Hippocampal formation (tissue), 2 donors: ENCODE measurements at regions not wholly inside any gene's neighbourhood (a gene's known extent, or its start where the extent isn't known, plus 50 kb on each side); places are given as distances from the start of the nearest gene placed in this dataset.

Experiments
- DNase-seq, 2 donors: peaks; one replicate each; lab custom pipeline; 2025; lab: John Stamatoyannopoulos, UW

GRCh38 chr16:62978451-62978850 lies 942.2 kb upstream of the CDH8 start:
- no peak for DNase-seq

- DNase-seq = no peak
These were observed 941.6 kb upstream of the CDH8 start for GRCh38 chr16:62977876-62978275.

GRCh38 chr16:62974424-62974823 lies 938.2 kb upstream of the CDH8 start:
- DNase-seq = no peak

- no peak for DNase-seq
These were observed 934.6 kb upstream of the CDH8 start for GRCh38 chr16:62970851-62971250.

GRCh38 chr16:62969711-62970318 lies 933.6 kb upstream of the CDH8 start:
- DNase-seq = no peak

GRCh38 chr16:62967611-62968010 lies 931.4 kb upstream of the CDH8 start:
- DNase-seq = no peak

GRCh38 chr16:62967163-62967562 lies 930.9 kb upstream of the CDH8 start:
- no peak for DNase-seq

GRCh38 chr16:62966626-62967025 lies 930.4 kb upstream of the CDH8 start:
- DNase-seq = no peak

- DNase-seq = no peak
These were observed 929.6 kb upstream of the CDH8 start for GRCh38 chr16:62965831-62966230.

- DNase-seq = no peak
These were observed 927.6 kb upstream of the CDH8 start for GRCh38 chr16:62963846-62964245.

- no peak for DNase-seq
These were observed 918.8 kb upstream of the CDH8 start for GRCh38 chr16:62955033-62955349.

GRCh38 chr16:62954144-62955032 lies 918.1 kb upstream of the CDH8 start:
- DNase-seq = no peak

- DNase-seq = no peak
These were observed 914.1 kb upstream of the CDH8 start for GRCh38 chr16:62950351-62950750.

GRCh38 chr16:62940569-62940968 lies 904.3 kb upstream of the CDH8 start:
- no peak for DNase-seq

- no peak for DNase-seq
These were observed 903.4 kb upstream of the CDH8 start for GRCh38 chr16:62939687-62940086.

- no peak for DNase-seq
These were observed 897.7 kb upstream of the CDH8 start for GRCh38 chr16:62933929-62934328.

GRCh38 chr16:62929593-62929992 lies 893.4 kb upstream of the CDH8 start:
- no peak for DNase-seq

- DNase-seq = no peak
These were observed 890.9 kb upstream of the CDH8 start for GRCh38 chr16:62927122-62927521.

GRCh38 chr16:62926121-62926801 lies 890.0 kb upstream of the CDH8 start:
- DNase-seq = no peak

- DNase-seq = no peak
These were observed 885.7 kb upstream of the CDH8 start for GRCh38 chr16:62921904-62922303.

GRCh38 chr16:62913924-62914323 lies 877.7 kb upstream of the CDH8 start:
- DNase-seq = no peak

- no peak for DNase-seq
These were observed 877.1 kb upstream of the CDH8 start for GRCh38 chr16:62913333-62913732.

- no peak for DNase-seq
These were observed 873.4 kb upstream of the CDH8 start for GRCh38 chr16:62909597-62909996.
